ENCODE measurements at regions not wholly inside any gene's neighbourhood (a gene's known extent, or its start where the extent isn't known, plus 50 kb on each side); places are given as distances from the start of the nearest gene placed in this dataset.

DNA sequence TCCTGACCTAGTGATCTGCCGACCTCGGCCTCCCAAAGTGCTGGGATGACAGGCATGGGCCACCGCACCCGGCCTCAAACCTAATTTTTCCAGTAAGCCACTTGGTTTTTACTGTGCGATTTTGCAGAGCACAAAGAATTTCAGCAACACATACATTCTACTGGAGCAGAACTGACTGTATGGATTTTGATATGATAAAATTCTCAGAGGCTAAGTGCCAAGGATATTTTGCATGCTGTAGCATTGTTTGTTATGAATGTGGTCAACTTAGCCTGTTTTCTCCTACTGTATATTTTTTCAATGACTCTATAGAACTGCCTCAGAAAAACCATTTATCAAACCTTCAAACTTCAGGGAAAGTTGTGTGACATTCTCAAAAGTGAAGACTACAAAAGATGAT, 89.2 kb downstream of the FAT3 start:
- TF ChIP-seq, protein P1, sequence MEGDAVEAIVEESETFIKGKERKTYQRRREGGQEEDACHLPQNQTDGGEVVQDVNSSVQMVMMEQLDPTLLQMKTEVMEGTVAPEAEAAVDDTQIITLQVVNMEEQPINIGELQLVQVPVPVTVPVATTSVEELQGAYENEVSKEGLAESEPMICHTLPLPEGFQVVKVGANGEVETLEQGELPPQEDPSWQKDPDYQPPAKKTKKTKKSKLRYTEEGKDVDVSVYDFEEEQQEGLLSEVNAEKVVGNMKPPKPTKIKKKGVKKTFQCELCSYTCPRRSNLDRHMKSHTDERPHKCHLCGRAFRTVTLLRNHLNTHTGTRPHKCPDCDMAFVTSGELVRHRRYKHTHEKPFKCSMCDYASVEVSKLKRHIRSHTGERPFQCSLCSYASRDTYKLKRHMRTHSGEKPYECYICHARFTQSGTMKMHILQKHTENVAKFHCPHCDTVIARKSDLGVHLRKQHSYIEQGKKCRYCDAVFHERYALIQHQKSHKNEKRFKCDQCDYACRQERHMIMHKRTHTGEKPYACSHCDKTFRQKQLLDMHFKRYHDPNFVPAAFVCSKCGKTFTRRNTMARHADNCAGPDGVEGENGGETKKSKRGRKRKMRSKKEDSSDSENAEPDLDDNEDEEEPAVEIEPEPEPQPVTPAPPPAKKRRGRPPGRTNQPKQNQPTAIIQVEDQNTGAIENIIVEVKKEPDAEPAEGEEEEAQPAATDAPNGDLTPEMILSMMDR (IDR thresholded peaks at IDR 0.05): no peak
- Histone ChIP-seq H3K27me3 (no peaks in the 10 kb centered on the region), H3K9me3 (no peaks in the 10 kb centered on the region), H3K4me3 (no peak overlapping the region), H3K4me1 (peaks cover 10 to 15% of the 10 kb centered on the region in 2 donors), H3K27ac (peak overlapping the region; percentile 65 to 67), H3K36me3 (no peaks in the 10 kb centered on the region)
- DNase-seq (ENCODE audit: low spot score in 2 of 2): no peak
- intact Hi-C loops (cut with DNase I): loop anchor here (2.0 kb wide), 1 partner anchor 15 kb away; no protein-coding TSS in a partner anchor

DNA sequence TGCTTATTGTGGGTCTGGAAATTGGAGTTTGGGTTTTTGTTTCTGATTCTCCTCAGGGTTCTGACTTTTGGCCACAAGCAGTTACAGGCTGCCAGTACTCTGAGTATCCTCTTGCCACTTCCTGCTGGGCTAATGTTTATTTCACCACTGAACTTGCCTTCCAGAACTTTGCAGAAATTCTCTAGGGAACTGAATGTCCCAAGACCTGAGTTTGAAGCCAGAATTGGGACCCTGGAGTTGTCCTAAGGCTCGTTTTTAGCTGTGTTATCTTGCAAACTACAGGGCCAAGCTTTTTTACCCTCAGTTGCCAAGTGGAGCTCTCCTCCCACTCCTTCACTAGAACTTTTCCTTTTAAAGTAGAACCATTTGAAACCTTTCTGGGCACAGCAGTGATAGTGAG, 89.9 kb downstream of the FAT3 start:
- Histone ChIP-seq H3K36me3 (no peaks in the 10 kb centered on the region), H3K27ac (peak overlapping the region; percentile 65 to 67), H3K4me1 (peaks cover 10 to 14% of the 10 kb centered on the region in 2 donors), H3K9me3 (no peaks in the 10 kb centered on the region), H3K4me3 (no peak overlapping the region), H3K27me3 (no peaks in the 10 kb centered on the region)
- TF ChIP-seq, protein P1 (IDR thresholded peaks at IDR 0.05): no peak
- DNase-seq (ENCODE audit: low spot score in 2 of 2): peak in 1 of 2 donors; percentile 75
- intact Hi-C loops (cut with DNase I): no loop called here

DNA sequence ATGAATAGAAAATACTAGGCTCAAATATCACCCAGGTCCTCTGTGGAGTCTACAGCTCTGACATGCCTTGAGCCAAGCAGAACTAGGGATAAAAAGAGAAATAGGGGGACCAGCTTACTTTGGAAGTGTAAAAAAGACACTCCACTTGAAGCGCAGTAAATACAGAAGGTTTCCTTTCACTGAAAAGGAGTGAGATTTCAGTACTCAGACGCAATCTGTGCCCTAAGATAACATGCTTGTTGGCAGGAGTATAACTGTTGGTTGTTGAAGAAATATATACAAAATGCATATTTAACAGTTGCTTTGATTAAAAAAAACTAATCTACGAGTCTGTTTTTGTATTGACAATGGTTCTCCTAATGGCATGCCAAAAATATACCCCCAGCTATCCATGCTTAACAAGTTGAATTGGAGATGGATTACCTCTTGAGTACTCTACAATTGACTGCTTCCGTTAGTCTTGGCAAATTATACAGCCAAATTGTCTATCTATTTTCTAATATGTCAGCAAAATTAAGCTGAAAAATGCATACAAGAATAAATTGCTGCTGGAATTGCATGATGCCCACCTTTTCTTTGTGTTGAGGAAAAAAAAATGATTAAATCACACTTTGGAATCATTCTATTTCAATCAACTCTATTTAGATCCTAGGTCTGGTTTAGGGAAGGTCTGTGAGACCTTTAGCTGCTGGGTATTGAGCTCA, 91.6 kb downstream of the FAT3 start:
- Histone ChIP-seq H3K9me3 (no peaks in the 10 kb centered on the region), H3K4me1 (peaks cover 10 to 14% of the 10 kb centered on the region in 2 donors), H3K4me3 (no peak overlapping the region), H3K27me3 (no peaks in the 10 kb centered on the region), H3K27ac (peak overlapping the region in 1 of 2 donors; percentile 39), H3K36me3 (no peaks in the 10 kb centered on the region)
- TF ChIP-seq, protein P1 (IDR thresholded peaks at IDR 0.05): no peak
- intact Hi-C loops (cut with DNase I): no loop called here
- DNase-seq (ENCODE audit: low spot score in 2 of 2): no peak

DNA sequence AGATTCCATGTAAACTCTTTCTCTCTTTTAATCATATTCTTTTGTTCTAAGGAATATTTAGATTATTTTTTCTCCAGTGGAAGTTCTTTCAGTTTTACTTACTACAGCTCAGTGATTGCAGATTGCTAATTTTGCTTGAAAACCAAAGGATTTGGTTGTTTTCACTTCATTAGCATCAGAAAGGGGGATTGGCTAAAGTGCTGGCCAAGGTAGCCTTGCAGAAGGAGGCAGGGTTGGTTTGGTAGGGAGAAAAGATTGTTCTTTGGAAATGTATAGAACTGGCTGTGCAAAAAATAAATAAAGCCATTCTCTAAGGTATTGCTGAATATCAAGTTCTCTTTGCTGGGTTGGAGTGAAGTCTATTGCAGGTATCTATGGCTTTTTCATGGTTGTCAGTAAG, 92.6 kb downstream of the FAT3 start:
- Histone ChIP-seq H3K27me3 (no peaks in the 10 kb centered on the region), H3K9me3 (no peaks in the 10 kb centered on the region), H3K4me1 (peaks cover 10 to 14% of the 10 kb centered on the region in 2 donors), H3K36me3 (no peaks in the 10 kb centered on the region), H3K4me3 (no peak overlapping the region), H3K27ac (no peak overlapping the region)
- TF ChIP-seq, protein P1 (IDR thresholded peaks at IDR 0.05): no peak
- intact Hi-C loops (cut with DNase I): no loop called here
- DNase-seq (ENCODE audit: low spot score in 2 of 2): no peak

DNA sequence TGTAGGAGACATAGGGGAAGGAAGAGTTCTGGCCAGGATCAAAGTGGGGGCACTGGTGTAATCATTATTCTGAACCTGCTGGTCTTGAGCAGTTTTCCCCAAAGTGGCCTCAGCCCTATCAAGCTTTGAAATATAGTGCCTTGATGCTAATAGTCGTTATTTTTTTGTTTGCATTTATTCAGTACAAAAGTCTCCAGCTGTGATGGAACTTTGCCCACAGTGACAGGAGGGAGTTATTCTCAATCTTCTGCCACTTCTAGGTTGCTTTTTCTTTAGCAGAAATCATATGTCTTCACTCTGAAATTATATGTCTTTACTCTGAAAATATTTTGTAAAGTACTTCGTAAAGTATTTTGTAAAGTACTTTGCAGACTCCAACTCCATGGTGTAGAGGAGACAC, 93.1 kb downstream of the FAT3 start:
- TF ChIP-seq, protein P1 (IDR thresholded peaks at IDR 0.05): no peak
- no peaks in the 10 kb centered on the region for H3K27me3 ChIP-seq
- DNase-seq (ENCODE audit: low spot score in 2 of 2): no peak
- no peaks in the 10 kb centered on the region for H3K36me3 ChIP-seq
- no peak overlapping the region for H3K4me3 ChIP-seq
- H3K27ac ChIP-seq: no peak overlapping the region
- H3K9me3 ChIP-seq: no peaks in the 10 kb centered on the region
- intact Hi-C loops (cut with DNase I): no loop called here
- H3K4me1 ChIP-seq: peaks cover 10 to 14% of the 10 kb centered on the region in 2 donors

Data from ascending aorta (tissue), 2 donors.